HL-60 (cell line): ENCODE measurements at regions not wholly inside any gene's neighbourhood (a gene's known extent, or its start where the extent isn't known, plus 50 kb on each side); places are given as distances from the start of the nearest gene placed in this dataset.

Experiments used
- CTCF ChIP-seq: IDR thresholded peaks from one replicate; pipeline ENCODE4 v1.5.1; 2011; ENCODE audit warnings: low read length, control low read depth, inconsistent platforms; ENCODE audit not compliant: insufficient read depth
- SPI1 ChIP-seq: IDR thresholded peaks from 2 replicates; pipeline ENCODE4 v1.6.1; 2012; ENCODE audit warnings: low read depth, mild to moderate bottlenecking, borderline replicate concordance

DNA sequence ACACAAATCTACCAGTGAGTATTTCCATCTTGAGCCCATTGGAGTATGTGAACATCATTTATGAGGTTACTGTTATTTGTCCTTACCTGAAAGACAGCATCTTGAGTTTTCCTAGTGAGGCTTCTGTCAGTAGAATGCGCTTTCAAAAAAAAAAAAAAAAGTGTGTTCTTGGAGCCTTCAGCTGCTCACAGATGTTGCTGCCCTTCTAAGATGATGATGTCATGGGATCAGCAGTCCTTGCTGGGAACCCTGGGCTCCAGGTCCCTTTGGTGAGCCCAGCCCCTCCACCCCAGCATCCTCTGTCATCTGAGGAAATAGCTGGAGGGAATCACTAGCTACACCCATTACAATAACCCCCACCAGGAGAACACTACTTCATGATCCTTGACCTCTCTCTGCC is 83.3 kb downstream of the ATPSCKMT start:
- no peak for TF ChIP-seq CTCF
- TF ChIP-seq SPI1 = no peak
